GM18868 (cell line): ENCODE measurements at regions not wholly inside any gene's neighbourhood (a gene's known extent, or its start where the extent isn't known, plus 50 kb on each side); places are given as distances from the start of the nearest gene placed in this dataset.
"Not testable (repeated sequence)": the region's sequence is repeated elsewhere in the genome, so short reads cannot be mapped to it uniquely, and the experiment has no call there.

Source experiments
- ATAC-seq: cut with Tn5 transposase; IDR thresholded peaks from one replicate; pipeline ENCODE4 v1.9.1; 2021; ENCODE audit warnings: mild to moderate bottlenecking, moderate library complexity; ENCODE audit not compliant: unreplicated experiment

- not testable (repeated sequence) for ATAC-seq
Measured at GRCh38 chr13:111757094-111757493, 309.9 kb upstream of the SOX1 start.

GRCh38 chr13:111757618-111758017, 309.3 kb upstream of the SOX1 start:
- ATAC-seq: not testable (repeated sequence)

DNA sequence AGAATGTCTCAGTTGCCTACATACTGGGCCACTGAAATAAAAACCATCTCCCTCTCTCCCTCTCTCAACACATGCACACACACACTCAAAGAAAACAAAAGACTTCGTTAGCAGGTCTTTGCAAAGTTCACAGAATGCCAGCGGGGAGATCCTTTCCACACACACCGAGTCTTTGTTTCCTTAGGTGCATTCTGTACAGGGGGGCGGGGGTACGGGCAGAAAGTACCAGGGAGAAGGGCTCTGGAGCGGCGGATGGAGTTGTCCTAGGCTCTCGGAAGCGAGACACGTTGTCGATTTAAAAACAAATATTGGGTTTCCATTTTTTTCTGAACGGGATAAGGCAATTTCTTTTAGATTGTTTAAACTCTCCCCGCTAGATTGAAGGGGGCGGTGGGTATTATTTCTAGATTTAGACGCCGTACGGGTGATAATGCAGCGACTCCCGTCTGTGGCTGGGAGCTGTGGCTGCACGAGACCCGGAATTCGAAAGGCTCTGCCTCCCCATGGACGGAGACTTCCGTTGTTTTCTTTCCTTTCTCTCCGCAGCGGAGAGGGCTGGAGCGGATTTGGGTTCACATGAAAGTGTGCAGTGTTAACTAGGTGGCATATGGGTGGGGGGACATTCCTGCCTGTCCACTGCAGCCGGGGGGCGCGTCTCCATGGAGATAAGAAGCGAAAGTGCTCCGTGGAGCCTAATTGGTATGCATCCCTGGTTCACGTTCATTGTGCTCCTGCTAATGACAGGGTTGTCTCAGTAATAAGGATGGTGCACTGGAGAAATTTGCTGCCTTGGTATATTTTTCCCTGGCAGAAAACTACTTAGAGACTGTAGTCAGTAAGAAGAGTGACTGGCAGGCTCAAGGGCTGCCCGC, 303.7 kb upstream of the SOX1 start:
- ATAC-seq: not testable (repeated sequence)

GRCh38 chr13:111764550-111764949, 302.4 kb upstream of the SOX1 start:
- ATAC-seq: not testable (repeated sequence)

DNA sequence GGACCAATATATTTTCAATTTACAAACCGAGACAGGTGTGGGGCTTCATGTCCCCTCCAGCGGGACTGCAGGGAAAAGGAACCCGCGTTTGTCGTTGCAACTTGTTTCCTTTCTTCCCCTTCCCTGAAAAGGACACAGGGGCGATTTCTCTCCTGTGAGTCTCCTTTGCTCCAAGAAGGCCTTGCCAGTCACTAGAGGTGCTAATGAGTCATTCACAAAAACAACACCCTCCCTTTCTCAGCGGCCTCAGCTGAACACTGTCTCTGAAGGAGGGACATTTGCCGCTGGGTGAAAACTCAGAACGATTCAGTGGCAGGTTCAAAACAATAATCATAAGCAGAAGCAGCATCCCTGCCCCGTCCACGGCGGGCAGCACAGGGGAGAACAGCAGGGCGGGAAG, 302.0 kb upstream of the SOX1 start:
- not testable (repeated sequence) for ATAC-seq

- ATAC-seq: not testable (repeated sequence)
Measured at GRCh38 chr13:111775718-111776117, 291.2 kb upstream of the SOX1 start.

DNA sequence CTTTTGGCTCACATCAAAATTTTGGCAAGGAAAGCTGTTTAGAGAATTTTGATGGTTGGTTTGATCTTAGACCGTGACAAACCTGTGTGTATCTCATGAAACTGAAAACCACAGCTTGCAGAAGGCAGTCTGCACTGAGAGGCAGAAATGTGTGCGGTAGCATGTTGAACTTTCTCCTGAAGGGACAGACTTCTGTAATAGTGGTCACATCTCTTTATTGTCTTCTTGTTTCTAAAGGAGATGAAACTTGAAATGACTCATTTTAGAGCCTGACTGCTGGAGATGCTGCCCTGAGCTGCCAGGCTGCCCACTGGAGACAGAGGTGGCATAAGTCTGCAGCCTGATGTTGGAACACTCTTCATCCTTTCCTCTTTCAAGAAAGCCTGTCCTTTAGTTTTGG, 289.6 kb upstream of the SOX1 start:
- peak; percentile 92 for ATAC-seq

- ATAC-seq: not testable (repeated sequence)
Measured at GRCh38 chr13:111781395-111781794, 285.6 kb upstream of the SOX1 start.

DNA sequence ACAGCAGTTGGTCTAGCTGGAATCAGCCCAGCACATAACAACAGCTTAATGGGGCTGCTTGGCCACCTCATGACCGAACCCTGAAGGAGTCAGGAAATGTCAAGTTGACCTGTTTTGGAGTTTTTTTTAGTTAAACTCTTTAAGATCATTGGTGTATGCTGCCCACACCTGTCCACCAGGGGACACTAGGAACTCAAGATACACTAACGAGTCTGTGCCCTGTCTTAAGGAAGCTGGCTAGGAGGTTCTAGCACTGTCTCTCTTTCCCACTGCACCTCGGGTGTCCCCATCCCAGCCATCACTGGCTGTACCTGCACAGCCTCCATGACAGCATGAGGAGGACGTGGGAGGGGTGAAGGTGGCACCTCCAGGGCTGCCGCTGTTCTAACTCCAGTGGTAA, 279.6 kb upstream of the SOX1 start:
- not testable (repeated sequence) for ATAC-seq

- ATAC-seq: no peak
Measured at GRCh38 chr13:111789011-111789410, 277.9 kb upstream of the SOX1 start.

- ATAC-seq: no peak
Measured at GRCh38 chr13:111789420-111789819, 277.5 kb upstream of the SOX1 start.

- ATAC-seq: no peak
Measured at GRCh38 chr13:111790621-111791020, 276.3 kb upstream of the SOX1 start.

DNA sequence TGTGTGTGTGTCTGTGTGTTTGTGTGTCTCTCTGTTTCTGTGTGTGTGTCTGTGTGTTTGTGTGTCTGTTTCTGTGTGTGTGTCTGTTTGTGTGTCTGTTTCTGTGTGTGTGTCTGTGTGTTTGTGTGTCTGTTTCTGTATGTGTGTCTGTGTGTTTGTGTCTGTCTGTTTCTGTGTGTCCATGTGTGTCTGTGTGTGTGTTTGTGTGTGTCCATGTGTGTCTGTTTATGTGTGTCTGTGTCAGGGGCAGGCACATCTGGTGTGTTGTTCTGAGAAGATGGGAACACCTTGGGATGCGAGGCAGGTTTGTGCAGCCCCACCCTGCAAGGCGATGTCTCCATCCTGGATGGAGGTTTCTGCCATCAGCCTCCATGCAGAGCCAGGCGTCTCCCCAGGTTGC, 275.8 kb upstream of the SOX1 start:
- no peak for ATAC-seq

DNA sequence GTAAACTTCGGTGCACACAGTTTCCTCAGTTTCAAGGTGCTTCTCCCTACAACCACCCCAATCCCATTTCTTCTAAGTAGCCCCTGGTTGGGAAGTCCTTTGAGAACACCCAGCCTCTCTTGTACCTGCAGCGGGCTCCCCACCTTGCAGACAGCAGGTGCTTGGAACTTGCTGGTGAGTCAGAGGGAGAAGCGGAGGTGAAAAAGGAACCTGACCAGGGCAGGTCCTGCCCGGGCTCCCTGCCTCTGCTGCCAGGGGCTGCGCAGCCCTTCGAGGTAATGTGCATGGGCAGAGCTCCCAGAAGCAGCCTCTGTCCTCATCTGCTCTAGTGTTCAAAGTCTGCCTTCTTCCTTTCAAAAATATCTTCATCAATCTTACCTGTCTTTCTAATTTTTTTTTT, 274.0 kb upstream of the SOX1 start:
- ATAC-seq: no peak
